GM19467 (cell line): ENCODE measurements at regions not wholly inside any gene's neighbourhood (a gene's known extent, or its start where the extent isn't known, plus 50 kb on each side); places are given as distances from the start of the nearest gene placed in this dataset.

ENCODE experiments used
- ATAC-seq: cut with Tn5 transposase; IDR thresholded peaks from one replicate; pipeline ENCODE4 v1.9.1; 2021; ENCODE audit warnings: mild to moderate bottlenecking, moderate library complexity; ENCODE audit not compliant: unreplicated experiment

DNA sequence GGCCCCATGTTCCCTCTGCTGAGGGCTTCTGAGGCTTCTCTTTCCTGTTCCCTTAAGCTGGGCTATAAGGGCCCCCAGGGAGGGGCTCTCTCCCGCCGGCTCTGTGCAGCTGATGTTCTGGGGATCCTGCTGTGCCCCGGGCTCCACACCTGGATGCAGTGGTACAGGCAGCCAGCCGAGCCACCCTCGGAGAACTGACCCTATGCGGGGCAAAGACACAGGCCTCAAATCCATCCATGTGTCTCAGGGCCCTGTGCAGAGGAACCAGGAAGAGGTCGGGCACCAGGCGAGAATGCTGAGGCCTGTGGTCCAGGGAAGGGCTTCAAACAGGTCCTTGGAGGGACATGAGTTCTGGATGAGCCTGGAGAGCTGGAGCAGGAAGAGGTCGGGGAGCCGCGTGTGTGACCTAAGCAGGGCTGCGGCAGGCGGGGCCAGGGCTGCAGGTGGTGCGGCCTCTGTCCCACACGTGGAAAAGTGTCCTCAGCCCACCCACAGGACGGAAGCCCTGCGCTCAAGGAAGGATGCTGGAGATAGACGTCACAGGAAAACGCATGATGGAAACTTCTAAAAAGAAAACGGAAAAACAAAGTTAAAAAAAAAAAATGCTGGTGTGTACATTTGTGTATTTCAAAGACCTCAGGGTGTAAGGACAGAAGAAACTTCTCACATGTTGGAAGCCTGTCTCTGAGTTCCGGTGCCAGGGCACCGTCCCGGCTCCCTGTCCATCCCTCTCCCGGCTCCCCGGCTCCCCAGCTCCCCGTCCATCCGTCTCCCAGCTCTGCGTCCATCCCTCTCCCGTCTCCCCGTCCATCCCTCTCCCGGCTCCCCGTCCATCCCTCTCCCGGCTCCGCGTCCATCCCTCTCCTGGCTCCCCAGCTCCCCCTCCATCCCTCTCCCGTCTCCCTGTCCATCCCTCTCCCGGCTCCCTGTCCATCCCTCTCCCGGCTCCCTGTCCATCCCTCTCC is 1149.2 kb downstream of the BRD1 start:
- no peak for ATAC-seq

DNA sequence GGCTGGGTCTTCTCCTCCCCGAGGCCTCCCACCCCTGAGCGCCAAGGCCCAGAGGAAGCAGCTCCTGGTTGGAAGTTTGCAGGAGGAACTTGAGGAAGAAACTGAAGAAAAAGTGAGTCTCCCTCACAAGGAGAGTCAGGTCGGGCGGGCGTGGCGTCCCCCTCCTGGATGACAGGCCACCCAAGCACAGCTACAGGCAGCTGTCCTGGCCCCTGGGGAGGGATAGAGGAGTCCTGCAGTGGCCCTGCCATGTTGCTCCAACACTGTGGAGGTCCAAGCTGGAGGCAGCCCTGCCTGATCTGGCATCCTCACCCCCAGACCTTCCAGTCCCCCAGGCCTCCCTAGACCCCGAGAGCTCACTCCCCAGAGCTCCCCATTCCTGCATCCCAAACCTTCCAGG is 1150.1 kb downstream of the BRD1 start:
- ATAC-seq: no peak

DNA sequence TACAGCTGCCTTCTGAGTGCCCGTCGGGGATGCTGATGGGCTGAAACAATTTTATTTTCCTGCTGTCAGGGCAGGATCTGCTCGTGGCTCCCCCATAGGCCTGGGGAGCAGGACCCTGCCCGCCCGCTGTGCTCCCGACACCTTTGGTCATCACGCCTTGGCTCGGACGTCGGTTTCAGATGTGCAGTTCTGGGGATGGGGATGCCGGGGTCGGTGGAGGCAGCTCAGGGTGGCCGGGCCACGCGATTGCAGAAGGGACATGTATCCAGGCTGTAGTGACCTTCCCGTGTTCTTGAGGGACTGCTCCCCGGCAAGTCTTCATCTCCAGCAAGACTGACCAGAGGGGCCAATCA is 1150.5 kb downstream of the BRD1 start:
- no peak for ATAC-seq

- ATAC-seq: no peak
Observed at GRCh38 chr22:48676266-48677167, 1151.2 kb downstream of the BRD1 start.

GRCh38 chr22:48675830-48676145 is 1151.9 kb downstream of the BRD1 start:
- ATAC-seq: no peak

DNA sequence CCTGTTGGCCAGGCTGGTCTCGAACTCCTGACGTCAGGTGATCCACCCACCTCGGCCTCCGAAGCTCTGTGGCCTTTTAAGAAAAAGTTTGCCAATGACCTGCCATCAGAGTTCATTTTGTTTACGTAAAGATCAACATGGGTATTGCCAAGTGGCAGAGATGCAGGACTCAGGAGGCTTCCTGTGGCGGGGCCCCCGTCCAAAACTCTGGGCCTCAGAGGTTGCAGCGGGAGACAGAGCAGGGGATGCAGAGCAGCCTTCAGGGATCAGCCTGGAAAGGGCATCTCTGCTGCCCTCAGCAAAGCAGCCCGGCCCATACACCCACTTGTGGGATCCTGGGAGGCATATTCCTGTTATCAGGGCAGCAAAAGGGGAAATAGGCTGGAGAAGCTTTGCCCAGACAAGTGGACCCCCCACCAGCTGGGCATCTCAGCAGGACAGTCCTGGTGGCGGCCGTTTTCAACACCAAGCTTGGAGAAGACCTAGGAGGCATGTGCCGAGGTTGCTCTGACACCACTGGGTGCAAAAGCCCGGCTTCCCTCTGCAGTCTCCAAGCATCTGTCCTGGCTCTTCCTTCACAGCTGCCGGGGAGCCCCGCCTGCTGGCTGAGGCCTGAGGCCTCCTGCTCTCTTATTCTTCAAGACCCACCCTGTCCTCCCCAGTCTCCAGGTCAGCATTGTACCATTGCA is 1152.4 kb downstream of the BRD1 start:
- ATAC-seq: no peak

DNA sequence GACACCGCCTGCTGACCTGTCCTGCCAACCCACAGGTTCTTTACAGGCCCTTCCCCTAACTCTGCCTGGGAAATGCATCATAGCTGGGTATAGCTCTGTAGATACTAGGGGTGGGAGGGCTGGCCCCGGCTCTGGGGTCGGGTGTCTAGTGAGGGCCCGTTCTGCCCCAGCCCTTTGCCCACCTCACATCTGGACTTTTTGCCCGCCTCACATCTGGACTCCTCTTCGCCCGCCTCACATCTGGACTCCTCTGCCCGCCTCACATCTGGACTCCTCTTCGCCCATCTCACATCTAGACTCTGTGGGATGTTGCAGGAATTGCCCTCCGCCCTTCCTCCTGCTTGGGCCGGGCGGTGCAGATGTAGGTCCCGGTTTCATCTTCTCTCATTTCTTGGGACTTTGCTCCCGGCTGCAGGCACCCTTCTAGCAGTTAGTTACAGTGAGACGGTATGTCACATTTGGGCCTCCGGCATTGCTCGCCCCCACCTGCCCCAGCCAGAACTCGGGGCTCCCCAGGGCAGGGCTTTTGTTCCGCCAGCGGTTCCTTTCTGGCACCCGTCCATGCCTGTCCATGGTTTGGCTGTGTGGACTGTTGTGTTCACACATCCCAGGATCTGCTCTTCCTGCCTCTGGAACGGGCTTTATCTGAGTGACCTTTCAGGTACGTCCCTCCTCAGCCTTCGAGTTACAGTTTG is 1153.7 kb downstream of the BRD1 start:
- ATAC-seq: no peak

DNA sequence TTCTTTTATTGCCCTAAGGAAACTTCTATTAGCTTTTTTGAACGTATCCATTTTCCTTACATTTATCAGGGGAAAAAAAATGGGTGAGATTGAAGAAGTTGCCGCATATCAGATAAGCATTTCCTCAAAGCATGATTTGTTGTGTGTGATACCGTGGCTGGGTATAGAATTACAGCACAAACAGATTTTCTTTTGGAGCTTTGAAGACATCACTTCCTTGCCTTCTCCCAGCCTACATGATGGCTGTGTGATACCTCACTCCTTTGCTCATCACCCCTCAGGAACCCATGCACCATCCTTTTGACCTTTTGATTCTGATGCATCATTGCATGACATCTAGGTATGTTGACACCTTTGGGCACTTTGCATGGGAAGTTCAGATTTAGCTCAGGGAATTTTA is 1155.3 kb downstream of the BRD1 start:
- no peak for ATAC-seq

- ATAC-seq: no peak
Observed at GRCh38 chr22:48670731-48671130, 1156.9 kb downstream of the BRD1 start.

DNA sequence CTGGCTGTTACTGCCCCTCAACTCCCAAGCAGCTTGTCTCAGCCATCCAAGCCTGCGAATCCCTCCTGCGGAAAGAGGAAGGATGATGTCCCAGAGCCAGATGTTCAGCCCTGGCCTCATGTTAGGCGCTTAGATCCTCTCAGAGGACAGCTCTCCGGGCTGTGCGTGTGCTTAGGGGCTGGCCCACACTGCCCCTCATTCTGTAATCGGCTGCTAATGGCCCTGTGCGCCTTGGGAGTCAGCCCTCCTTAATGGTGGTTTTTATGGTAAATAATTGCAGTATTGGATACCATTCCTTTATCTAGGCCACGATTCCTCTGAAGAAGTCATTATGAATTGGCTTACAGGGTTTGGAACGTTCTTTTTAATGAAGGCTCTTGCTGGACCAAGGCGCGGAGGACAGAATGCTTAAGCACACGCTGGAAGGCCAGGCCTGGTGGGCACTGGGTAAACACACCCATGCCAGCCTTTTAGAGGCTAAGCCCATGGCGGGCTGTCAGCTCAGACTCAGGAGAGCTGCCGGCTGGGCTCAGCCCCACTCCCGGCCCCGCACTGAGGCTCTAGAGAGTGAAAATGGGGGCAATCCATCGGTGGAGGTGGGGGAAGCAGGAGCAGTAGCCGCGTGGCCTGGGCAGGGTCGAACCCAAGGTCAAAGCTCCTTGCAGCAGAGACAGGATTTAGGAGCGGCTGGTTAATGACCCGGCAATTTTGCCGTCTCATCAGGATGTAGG is 1157.5 kb downstream of the BRD1 start:
- ATAC-seq: no peak

DNA sequence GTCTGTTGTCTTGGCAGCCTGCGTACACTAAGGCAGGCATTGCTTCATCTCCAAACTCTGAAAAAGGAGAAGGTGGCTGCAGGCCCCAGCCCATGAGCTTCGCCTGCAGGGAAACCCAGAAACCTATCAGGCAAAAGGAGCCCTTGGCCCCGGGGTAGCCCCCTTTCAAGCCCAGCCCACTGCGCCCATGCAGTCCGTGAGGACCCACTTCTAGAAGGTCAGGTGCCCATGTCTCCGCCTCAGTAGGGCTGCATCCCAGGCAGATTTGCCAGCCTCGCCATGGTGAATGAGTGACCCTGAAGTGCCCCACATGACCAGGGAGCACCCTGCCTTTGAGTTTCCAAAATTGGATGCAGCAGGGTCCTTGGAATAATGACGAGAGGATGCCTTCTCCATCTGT is 1158.4 kb downstream of the BRD1 start:
- no peak for ATAC-seq

DNA sequence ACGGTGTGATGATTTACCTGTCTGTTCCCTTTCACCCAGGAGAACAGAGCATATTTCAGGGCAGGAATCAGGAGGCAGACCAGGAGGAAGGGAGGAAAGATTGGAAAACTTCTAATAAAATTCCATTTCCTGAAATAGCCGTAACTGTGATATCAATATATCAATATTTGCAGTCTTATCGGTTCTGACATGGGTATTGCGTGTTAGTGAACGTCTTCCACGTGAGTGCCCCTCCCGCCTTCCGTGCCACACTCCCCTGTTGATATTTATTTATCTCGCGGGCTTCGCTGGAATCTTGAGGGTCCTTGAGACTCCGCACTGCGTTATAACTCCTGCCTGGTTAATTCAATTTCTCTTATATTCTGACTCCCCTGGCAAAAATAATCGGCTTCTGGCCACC is 1160.4 kb downstream of the BRD1 start:
- ATAC-seq: no peak

GRCh38 chr22:48666620-48667019 is 1161.1 kb downstream of the BRD1 start:
- ATAC-seq: no peak

- no peak for ATAC-seq
Observed at GRCh38 chr22:48665311-48665995, 1162.2 kb downstream of the BRD1 start.

DNA sequence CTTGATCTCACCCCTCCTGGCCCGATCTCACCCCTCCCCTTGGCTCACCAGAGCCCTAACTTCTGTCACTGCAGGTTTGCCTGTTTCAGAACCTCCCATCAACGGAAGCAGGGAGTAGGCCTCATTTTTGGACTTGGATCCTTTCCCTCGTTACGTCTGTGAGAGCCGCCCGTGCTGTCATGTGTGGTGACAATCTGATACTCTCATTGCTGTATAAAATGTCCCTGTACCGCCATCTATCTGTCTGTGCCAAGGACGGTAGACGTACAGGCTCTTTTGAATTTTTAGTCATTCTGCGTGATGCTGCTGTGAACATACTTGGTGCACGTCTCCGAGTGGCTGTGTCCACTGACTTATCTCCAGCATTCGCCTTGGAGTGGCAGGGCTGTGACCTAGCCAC is 1163.1 kb downstream of the BRD1 start:
- no peak for ATAC-seq

GRCh38 chr22:48663297-48663696 is 1164.4 kb downstream of the BRD1 start:
- ATAC-seq: no peak

GRCh38 chr22:48662476-48663135 is 1165.1 kb downstream of the BRD1 start:
- ATAC-seq: no peak

DNA sequence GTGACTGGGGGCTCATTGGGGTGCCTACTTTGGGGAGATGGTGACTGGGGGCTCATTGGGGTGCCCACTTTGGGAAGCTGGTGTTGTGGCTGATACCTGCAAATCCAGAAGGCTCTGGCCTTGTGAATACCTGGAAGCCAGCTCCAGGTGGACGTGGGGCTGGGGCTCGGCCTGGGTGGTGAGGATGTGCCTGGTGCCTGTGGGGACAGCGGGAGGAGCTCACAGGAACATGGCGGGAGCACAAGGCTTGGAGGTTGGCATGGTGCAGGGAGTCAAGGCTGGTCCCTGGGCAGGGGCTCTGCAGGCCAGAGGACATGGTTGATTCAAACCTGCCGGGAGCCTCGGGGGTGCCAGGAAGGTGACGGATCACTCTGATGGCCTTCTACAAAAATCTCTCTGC is 1165.7 kb downstream of the BRD1 start:
- ATAC-seq: no peak
